Stimulated activated CD4-positive, alpha-beta T cell treated with anti-CD3 and anti-CD28 coated beads, TNF-alpha, amount 100 ng/mL, for 1 hour (primary cell): ENCODE measurements at regions not wholly inside any gene's neighbourhood (a gene's known extent, or its start where the extent isn't known, plus 50 kb on each side); places are given as distances from the start of the nearest gene placed in this dataset.

Experiments used
- DNase-seq, 3 donors: peaks; one replicate each; pipeline ENCODE4 v3.0.0-alpha.2; 2020; ENCODE audit warnings: low read depth in 3 of 3, low spot score in 1 of 3

- DNase-seq = no peak
These were observed 211.6 kb upstream of the ZMIZ1 start for GRCh38 chr10:78857193-78857592.

GRCh38 chr10:78859266-78859665 is 209.5 kb upstream of the ZMIZ1 start:
- no peak for DNase-seq

- DNase-seq = no peak
These were observed 209.0 kb upstream of the ZMIZ1 start for GRCh38 chr10:78859769-78860168.

GRCh38 chr10:78860260-78860914 is 208.4 kb upstream of the ZMIZ1 start:
- DNase-seq = no peak

GRCh38 chr10:78861529-78862327 is 207.0 kb upstream of the ZMIZ1 start:
- DNase-seq = no peak

GRCh38 chr10:78862328-78862640 is 206.5 kb upstream of the ZMIZ1 start:
- DNase-seq = no peak

- no peak for DNase-seq
These were observed 205.4 kb upstream of the ZMIZ1 start for GRCh38 chr10:78863140-78863905.

- no peak for DNase-seq
These were observed 204.9 kb upstream of the ZMIZ1 start for GRCh38 chr10:78863906-78864239.

GRCh38 chr10:78864761-78865537 is 203.8 kb upstream of the ZMIZ1 start:
- DNase-seq = no peak

- DNase-seq = no peak
These were observed 203.3 kb upstream of the ZMIZ1 start for GRCh38 chr10:78865538-78865875.

GRCh38 chr10:78865931-78866717 is 202.6 kb upstream of the ZMIZ1 start:
- DNase-seq = no peak

GRCh38 chr10:78866731-78867554 is 201.8 kb upstream of the ZMIZ1 start:
- DNase-seq = no peak

- DNase-seq = no peak
These were observed 201.2 kb upstream of the ZMIZ1 start for GRCh38 chr10:78867555-78867939.

GRCh38 chr10:78868048-78868447 is 200.7 kb upstream of the ZMIZ1 start:
- DNase-seq = no peak

GRCh38 chr10:78868456-78868855 is 200.3 kb upstream of the ZMIZ1 start:
- no peak for DNase-seq

- DNase-seq = no peak
These were observed 199.9 kb upstream of the ZMIZ1 start for GRCh38 chr10:78868861-78869260.

GRCh38 chr10:78869508-78870454 is 199.0 kb upstream of the ZMIZ1 start:
- no peak for DNase-seq

GRCh38 chr10:78870458-78870857 is 198.3 kb upstream of the ZMIZ1 start:
- DNase-seq = no peak

- no peak for DNase-seq
These were observed 197.0 kb upstream of the ZMIZ1 start for GRCh38 chr10:78871796-78872195.
